GM18909 (cell line): ENCODE measurements at regions not wholly inside any gene's neighbourhood (a gene's known extent, or its start where the extent isn't known, plus 50 kb on each side); places are given as distances from the start of the nearest gene placed in this dataset.
"Not testable (repeated sequence)": the region's sequence is repeated elsewhere in the genome, so short reads cannot be mapped to it uniquely, and the experiment has no call there.

Source experiments
- ATAC-seq: cut with Tn5 transposase; IDR thresholded peaks from one replicate; pipeline ENCODE4 v1.9.1; 2021; ENCODE audit warnings: mild to moderate bottlenecking; ENCODE audit not compliant: unreplicated experiment, poor library complexity

DNA sequence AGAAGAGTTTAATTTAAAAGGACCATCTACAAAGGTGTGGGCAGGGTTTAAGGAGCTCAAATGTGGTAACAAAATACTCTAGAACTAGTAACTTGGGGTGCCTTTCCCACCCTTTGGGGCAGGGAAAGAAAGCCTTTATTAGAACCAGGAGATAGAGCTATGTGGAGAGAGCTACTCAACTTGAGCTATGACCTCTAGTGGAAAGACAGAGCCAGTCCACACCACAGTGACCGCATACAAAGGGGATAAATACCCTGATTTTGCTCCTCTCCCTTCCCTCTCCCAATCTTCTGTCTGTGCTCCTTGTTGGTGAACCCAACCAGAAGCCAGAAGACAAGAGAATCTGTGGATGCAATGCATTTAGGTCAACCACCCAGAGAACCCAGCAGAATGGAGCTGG, 54.4 kb upstream of the JAK1 start:
- ATAC-seq, result no peak

DNA sequence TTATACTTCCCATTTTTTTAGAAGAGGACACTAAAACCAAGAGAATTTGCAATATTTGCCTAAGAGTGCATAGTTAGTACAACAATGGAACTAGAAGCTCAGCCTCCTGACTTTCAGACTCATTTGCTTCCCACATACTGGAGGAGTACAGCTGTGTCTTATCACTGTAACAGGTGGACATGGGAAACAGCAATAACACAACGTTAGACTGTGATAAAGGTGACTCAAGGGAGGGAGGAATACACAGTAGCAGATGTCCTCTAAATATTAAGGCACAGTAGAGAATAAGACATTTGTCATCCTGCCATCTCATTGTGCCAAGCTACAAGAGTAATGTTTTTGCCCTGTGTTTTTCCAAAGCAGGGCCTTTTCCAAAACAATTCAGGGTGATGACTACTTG, 55.4 kb upstream of the JAK1 start:
- ATAC-seq, result no peak

- no peak for ATAC-seq
These were observed 55.9 kb upstream of the JAK1 start for GRCh38 chr1:65022216-65022615.

DNA sequence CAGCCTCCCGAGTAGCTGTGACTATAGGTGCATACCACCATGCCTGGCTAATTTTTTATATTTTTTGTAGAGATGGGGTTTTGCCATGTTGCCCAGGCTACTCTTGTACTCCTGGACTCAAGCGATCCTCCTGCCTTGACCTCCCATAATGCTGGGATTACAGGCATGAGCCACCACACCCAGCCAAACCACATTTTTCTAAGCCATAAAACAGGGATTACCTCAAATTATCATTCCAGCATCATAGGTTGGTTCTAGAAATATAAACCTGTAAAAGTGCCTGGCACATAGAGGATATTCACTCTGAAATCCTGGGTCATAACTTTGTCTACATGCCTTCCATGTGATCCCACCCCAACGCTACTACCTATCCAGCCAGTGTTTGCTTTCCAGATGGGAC, 59.4 kb upstream of the JAK1 start:
- no peak for ATAC-seq

DNA sequence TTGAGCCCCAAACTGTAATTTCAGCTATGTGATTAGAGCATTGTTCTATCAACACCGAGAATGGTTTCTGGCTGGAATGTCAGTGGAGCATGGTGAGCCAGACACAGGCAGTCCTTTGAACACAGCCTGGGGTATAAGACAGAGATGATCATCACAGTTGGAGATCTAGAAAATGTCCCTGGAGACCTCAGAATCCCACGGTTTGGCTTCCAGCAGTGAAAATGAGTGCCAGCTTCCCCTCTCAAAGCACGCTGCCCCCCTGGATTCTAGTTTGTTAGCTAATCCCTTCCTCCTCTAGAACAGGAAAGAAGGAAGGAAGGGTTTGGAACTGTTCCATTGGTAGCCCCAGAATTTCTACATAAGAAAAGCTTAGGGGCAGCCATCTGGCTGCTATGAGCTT, 59.9 kb upstream of the JAK1 start:
- ATAC-seq, result no peak

GRCh38 chr1:65027666-65028358, 61.5 kb upstream of the JAK1 start:
- no peak for ATAC-seq

GRCh38 chr1:65029434-65029833, 63.1 kb upstream of the JAK1 start:
- ATAC-seq, result not testable (repeated sequence)

DNA sequence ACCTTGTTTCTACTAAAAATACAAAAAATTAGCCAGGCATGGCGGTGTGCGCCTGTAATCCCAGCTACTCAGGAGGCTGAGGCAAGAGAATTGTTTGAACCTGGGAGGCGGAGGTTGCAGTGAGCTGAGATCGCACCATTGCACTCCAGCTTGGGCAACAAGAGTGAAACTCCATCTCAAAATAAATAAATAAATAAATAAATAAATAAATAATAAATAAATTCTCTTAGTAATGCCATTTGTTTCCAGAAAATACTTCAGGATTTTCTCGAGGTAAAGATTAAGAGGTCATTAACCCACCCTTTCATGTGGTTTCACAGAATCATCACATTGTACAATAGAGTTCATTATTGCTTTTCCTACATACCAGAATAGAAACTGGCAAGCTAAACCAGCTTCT, 68.5 kb upstream of the JAK1 start:
- not testable (repeated sequence) for ATAC-seq

- ATAC-seq, result no peak
These were observed 70.3 kb upstream of the JAK1 start for GRCh38 chr1:65036570-65037051.

DNA sequence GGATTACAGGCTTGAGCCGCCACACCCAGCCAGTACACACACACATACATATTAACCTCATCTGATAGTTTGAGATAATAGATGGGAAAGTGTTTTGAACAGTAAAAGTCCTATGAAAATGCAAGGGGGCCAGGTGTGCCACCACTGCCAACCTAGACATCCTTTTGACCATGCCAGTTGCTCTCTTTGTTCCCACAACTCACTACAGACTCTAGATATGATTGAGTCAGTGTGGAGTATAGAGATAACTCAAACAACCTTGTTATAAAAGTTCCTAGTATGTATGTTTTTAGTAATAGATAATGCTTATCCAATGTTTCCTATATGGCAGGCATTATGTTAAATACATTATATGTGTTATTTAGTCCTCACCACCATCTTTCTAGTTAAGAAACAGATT, 72.7 kb upstream of the JAK1 start:
- ATAC-seq, result no peak

GRCh38 chr1:65039508-65039907, 73.2 kb upstream of the JAK1 start:
- no peak for ATAC-seq

GRCh38 chr1:65042467-65042866, 76.1 kb upstream of the JAK1 start:
- no peak for ATAC-seq

GRCh38 chr1:65044411-65044810, 78.1 kb upstream of the JAK1 start:
- no peak for ATAC-seq

- no peak for ATAC-seq
These were observed 78.9 kb upstream of the JAK1 start for GRCh38 chr1:65045022-65045817.

GRCh38 chr1:65048335-65048734, 82.0 kb upstream of the JAK1 start:
- ATAC-seq, result no peak

DNA sequence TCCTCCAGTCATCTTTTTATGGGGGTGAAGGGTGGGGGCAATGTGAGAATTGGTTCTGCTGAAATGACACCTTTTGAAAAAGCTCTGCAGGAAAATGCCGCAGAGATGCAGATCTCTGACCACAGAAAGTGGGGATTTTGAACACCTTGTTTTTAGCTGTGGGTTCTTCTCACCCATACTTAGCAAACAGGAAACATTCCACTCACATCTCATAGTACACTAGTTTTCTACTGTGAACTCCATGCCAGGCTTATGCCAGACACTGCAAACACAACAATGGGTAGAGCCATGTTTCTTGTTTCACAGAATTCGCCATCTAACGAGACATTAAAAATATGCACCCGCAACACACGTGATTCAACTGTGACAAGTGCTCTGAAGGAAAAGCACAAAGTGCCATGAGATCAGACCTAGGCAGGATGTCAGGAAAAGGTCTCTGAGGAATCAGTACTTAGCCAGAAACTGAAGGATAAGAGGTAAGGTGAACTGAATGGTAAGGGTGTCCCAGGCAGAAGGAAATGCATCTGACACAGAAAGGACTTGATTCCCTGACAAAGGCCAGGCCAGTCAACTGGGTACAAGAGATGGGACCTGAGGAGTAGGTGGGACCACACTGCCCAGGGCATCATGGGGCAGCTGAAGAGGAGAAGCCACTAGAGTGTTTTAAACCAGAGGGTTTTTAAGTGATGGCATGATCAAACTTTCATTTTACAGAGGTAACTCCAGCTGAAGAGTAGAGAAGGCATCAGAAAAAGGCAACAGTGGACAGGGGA, 83.8 kb upstream of the JAK1 start:
- ATAC-seq, result no peak

- ATAC-seq, result no peak
These were observed 84.4 kb upstream of the JAK1 start for GRCh38 chr1:65050735-65051134.

- no peak for ATAC-seq
These were observed 88.1 kb upstream of the JAK1 start for GRCh38 chr1:65054481-65054880.

GRCh38 chr1:65055747-65056146, 89.4 kb upstream of the JAK1 start:
- no peak for ATAC-seq

GRCh38 chr1:65056234-65056633, 89.9 kb upstream of the JAK1 start:
- ATAC-seq, result no peak

DNA sequence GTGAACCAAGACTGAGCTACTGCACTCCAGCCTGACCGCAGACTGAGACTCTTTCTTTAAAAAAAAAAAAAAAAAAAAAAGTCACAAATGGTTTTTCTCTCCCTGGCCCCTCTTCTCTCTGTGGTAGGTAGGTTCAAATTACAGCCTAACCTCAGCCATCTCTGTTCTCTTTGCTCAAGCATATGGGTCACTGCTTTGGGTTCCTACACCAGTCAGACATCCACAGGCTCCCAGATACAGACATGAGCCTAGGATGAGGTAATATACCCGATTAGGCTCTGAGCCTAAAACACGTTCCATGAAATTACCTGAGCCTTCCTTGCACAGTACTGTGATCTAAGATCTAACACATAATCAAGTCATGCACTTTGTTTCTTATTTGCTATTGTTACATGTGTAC, 90.5 kb upstream of the JAK1 start:
- no peak for ATAC-seq
